Smooth muscle cell (in vitro differentiated cells): ENCODE measurements at regions not wholly inside any gene's neighbourhood (a gene's known extent, or its start where the extent isn't known, plus 50 kb on each side); places are given as distances from the start of the nearest gene placed in this dataset.

Experiments
- DNase-seq: peaks from one replicate; lab custom pipeline; 2025; ENCODE audit not compliant: unreplicated experiment; lab: John Stamatoyannopoulos, UW
- H2AFZ ChIP-seq: fragments of 200-600 bp; sonication (generic); 2 replicates; pipeline ENCODE4 v1.6.0; 2016; ENCODE audit warnings: antibody characterized with exemption, low read depth, mild to moderate bottlenecking
- H3F3A ChIP-seq: fragments of 200-600 bp; sonication (generic); 2 replicates; pipeline ENCODE4 v1.6.0; 2017; ENCODE audit warnings: antibody characterized with exemption, low read depth
- H3K27ac ChIP-seq: fragments of 200-600 bp; sonication (generic); 2 replicates; pipeline ENCODE4 v1.5.1; 2016; ENCODE audit warnings: low read depth, mild to moderate bottlenecking
- H3K27me3 ChIP-seq: fragments of 200-600 bp; sonication (generic); 2 replicates; pipeline ENCODE4 v1.6.1; 2016; ENCODE audit warnings: low read depth, mild to moderate bottlenecking
- H3K36me3 ChIP-seq: fragments of 200-600 bp; sonication (generic); 2 replicates; pipeline ENCODE4 v1.5.1; 2016; ENCODE audit warnings: low read depth
- H3K4me1 ChIP-seq: fragments of 200-600 bp; sonication (generic); 2 replicates; pipeline ENCODE4 v1.5.1; 2016; ENCODE audit warnings: low read depth
- H3K4me2 ChIP-seq: fragments of 200-600 bp; sonication (generic); 2 replicates; pipeline ENCODE4 v1.6.0; 2016; ENCODE audit warnings: mild to moderate bottlenecking
- H3K4me3 ChIP-seq: fragments of 200-600 bp; sonication (generic); 2 replicates; pipeline ENCODE4 v1.5.1; 2016; ENCODE audit warnings: mild to moderate bottlenecking
- H3K79me2 ChIP-seq: fragments of 200-600 bp; sonication (generic); 2 replicates; pipeline ENCODE4 v1.6.0; 2016; ENCODE audit warnings: low read depth, mild to moderate bottlenecking
- H3K9ac ChIP-seq: fragments of 200-600 bp; sonication (generic); 2 replicates; pipeline ENCODE4 v1.6.0; 2016; ENCODE audit warnings: low read depth
- H3K9me3 ChIP-seq: fragments of 200-600 bp; sonication (generic); replicated peaks from 2 replicates; pipeline ENCODE4 v1.5.1; 2016; ENCODE audit warnings: low read depth
- H4K20me1 ChIP-seq: fragments of 200-600 bp; sonication (generic); 2 replicates; pipeline ENCODE4 v1.6.0; 2016; ENCODE audit warnings: low read depth
- WGBS: methylation state at CpG from one replicate; pipeline ENCODE4 v1.1.7; 2016; ENCODE audit warnings: low lambda C conversion rate; 5-methylcytosine and 5-hydroxymethylcytosine counted together
- TF ChIP-seq, protein P1 (sequence below): fragments of 200-600 bp; sonication (generic); IDR thresholded peaks from 2 replicates; pipeline ENCODE4 v1.5.1; 2017; ENCODE audit warnings: borderline replicate concordance, mild to moderate bottlenecking, antibody characterized with exemption; ENCODE audit not compliant: insufficient read depth, poor library complexity, severe bottlenecking

DNA sequence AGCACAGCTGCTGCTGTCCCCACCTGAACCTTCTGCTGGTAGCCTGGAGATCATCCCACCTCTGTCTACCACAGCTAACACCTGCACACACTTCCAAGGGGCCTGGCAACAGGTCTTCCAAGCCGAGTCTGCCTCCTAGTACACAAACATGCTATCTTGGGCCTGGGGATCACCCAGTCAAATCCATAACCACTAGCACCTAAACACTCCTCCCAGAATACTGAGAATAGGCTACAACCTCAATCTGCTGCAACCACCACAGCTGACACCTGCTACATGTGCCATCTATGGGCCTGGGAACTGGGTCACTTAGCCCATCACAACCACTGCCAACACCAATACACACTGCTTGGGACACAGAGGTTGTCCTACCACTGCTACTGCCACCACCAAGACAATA is 362.8 kb upstream of the ARPP21 start:
- DNase-seq = no peak
- H3K4me3 ChIP-seq = no peak overlapping the region
- TF ChIP-seq, protein P1, sequence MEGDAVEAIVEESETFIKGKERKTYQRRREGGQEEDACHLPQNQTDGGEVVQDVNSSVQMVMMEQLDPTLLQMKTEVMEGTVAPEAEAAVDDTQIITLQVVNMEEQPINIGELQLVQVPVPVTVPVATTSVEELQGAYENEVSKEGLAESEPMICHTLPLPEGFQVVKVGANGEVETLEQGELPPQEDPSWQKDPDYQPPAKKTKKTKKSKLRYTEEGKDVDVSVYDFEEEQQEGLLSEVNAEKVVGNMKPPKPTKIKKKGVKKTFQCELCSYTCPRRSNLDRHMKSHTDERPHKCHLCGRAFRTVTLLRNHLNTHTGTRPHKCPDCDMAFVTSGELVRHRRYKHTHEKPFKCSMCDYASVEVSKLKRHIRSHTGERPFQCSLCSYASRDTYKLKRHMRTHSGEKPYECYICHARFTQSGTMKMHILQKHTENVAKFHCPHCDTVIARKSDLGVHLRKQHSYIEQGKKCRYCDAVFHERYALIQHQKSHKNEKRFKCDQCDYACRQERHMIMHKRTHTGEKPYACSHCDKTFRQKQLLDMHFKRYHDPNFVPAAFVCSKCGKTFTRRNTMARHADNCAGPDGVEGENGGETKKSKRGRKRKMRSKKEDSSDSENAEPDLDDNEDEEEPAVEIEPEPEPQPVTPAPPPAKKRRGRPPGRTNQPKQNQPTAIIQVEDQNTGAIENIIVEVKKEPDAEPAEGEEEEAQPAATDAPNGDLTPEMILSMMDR = no peak
- no peaks in the 10 kb centered on the region for H3K36me3 ChIP-seq
- H4K20me1 ChIP-seq = no peaks in the 10 kb centered on the region
- no peaks in the 10 kb centered on the region for H3F3A ChIP-seq
- no peaks in the 10 kb centered on the region for H3K4me1 ChIP-seq
- no peaks in the 10 kb centered on the region for H3K79me2 ChIP-seq
- no peak overlapping the region for H3K9ac ChIP-seq
- H3K4me2 ChIP-seq = no peak overlapping the region
- no peaks in the 10 kb centered on the region for H3K9me3 ChIP-seq
- H2AFZ ChIP-seq = no peak overlapping the region
- no peak overlapping the region for H3K27ac ChIP-seq
- H3K27me3 ChIP-seq = no peaks in the 10 kb centered on the region
- 100% methylated on average over 1 of the region's 1 CpG for WGBS

DNA sequence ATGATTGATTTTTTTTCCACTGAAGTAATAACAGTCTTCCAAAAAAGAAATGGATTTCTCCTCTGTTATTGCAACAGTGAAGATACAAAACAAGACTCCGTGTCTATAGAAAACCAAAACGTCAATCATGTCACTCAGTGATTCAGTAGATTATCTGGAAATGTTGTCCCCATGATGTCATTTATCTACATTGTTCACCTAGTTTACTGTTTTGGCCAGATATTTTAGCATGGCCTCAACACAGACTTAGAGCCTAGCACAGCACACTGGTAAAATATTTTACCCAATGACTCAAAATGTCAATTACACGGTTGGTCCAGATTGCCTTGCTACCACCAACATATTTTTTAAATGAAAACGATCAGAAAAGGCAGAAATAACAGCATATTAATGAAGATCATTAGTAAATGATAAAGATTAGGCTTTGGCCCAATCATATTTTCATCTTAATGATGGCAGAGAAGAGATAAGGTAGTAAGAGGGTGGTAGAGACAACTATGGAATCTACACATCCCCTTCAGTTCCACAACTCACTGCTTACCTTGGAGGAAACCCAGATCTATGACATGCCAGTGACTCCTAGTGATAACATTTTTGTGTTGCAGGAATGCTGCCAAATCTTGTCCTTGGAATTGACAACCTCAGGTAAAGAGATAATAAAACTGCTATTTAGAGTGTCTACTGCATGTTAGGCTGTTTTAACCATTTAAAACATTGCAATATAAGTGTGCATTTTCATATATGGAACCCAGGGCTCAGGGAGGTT is 347.7 kb upstream of the ARPP21 start:
- no peaks in the 10 kb centered on the region for H3K79me2 ChIP-seq
- H3K9me3 ChIP-seq = no peaks in the 10 kb centered on the region
- H3K36me3 ChIP-seq = no peaks in the 10 kb centered on the region
- no peaks in the 10 kb centered on the region for H3K27me3 ChIP-seq
- H3F3A ChIP-seq = no peaks in the 10 kb centered on the region
- H2AFZ ChIP-seq = no peak overlapping the region
- no peak overlapping the region for H3K27ac ChIP-seq
- H3K4me2 ChIP-seq = no peak overlapping the region
- TF ChIP-seq, protein P1 = no peak
- WGBS = 81% methylated on average over 4 of the region's 4 CpGs
- H3K4me1 ChIP-seq = no peaks in the 10 kb centered on the region
- no peak for DNase-seq
- no peak overlapping the region for H3K4me3 ChIP-seq
- no peak overlapping the region for H3K9ac ChIP-seq
- H4K20me1 ChIP-seq = no peaks in the 10 kb centered on the region

DNA sequence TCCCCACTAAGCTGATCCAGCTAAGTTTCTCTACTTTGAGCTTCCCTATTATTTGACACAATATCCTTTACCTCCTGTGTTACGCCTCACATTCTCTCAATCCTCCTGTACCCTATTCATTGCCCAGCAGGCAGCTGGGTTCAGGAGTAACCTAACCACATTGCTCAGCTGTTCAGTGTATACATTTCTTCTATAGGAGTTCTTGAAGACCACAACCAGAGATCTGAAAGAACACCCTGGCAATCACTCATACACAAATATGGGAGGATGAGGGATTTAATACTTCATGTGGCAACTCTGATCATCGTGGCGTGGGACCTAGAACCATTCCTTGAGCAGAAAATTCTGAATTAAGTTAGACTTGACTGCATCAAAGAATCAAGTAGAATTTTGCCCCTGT is 346.8 kb upstream of the ARPP21 start:
- H3K36me3 ChIP-seq = no peaks in the 10 kb centered on the region
- H3K9me3 ChIP-seq = no peaks in the 10 kb centered on the region
- 96% methylated on average over 3 of the region's 3 CpGs for WGBS
- no peak overlapping the region for H3K4me2 ChIP-seq
- H3K27me3 ChIP-seq = no peaks in the 10 kb centered on the region
- no peak overlapping the region for H2AFZ ChIP-seq
- H4K20me1 ChIP-seq = no peaks in the 10 kb centered on the region
- TF ChIP-seq, protein P1 = no peak
- no peaks in the 10 kb centered on the region for H3K4me1 ChIP-seq
- H3K4me3 ChIP-seq = no peak overlapping the region
- DNase-seq = no peak
- H3K9ac ChIP-seq = no peak overlapping the region
- no peaks in the 10 kb centered on the region for H3K79me2 ChIP-seq
- no peaks in the 10 kb centered on the region for H3F3A ChIP-seq
- no peak overlapping the region for H3K27ac ChIP-seq

DNA sequence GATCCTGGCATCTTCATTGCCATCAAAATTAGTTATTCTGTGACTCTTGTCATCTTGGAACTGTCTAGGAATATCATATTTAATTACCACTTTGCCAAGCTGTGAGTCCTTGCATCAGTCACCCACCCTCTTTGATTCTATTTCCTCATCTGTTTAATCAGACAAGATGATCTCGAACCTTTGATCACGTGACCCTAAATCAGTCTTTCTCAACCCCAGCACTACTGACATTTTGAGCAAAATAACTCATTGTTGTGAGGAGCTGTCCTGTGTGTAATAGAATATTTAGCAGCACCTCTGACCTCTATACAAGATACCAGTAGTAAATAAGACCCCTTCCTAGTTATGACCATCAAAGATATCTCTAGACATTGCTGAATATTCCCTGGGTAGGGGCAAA is 343.4 kb upstream of the ARPP21 start:
- Histone ChIP-seq H3K4me3 (no peak overlapping the region), H3K27ac (no peak overlapping the region), H3F3A (no peaks in the 10 kb centered on the region), H3K9ac (no peak overlapping the region), H2AFZ (no peak overlapping the region), H3K27me3 (no peaks in the 10 kb centered on the region), H3K36me3 (no peaks in the 10 kb centered on the region), H3K9me3 (no peaks in the 10 kb centered on the region), H3K4me2 (no peak overlapping the region), H4K20me1 (no peaks in the 10 kb centered on the region), H3K79me2 (no peaks in the 10 kb centered on the region), H3K4me1 (no peaks in the 10 kb centered on the region)
- TF ChIP-seq, protein P1 = no peak
- WGBS = 90% methylated on average over 2 of the region's 2 CpGs
- DNase-seq = no peak
